ENCODE measurements at regions not wholly inside any gene's neighbourhood (a gene's known extent, or its start where the extent isn't known, plus 50 kb on each side); places are given as distances from the start of the nearest gene placed in this dataset.
"Not testable (repeated sequence)": the region's sequence is repeated elsewhere in the genome, so short reads cannot be mapped to it uniquely, and the experiment has no call there.

DNA sequence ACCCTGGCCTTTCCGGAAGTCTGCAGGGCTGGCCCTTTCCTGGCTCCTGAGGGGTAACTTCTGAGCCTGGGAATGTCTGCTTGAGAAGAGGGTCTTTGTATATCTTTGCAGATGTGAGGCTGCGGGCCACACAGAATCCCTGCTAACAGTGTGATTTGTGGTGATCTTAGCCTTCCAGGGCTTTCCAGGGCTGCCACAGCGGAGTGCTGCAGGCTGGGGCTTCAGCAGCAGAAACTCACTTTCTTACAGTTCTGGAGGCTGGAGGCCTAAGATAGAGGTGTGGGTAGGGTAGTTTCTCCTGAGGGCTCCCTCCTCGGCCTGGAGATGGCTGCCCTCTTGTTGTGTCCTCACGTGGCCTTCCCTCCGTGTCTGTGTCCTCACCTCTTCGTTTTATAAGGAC lies 294.7 kb upstream of the HS6ST1 start:
- DNase-seq (ENCODE audit: low read depth): no peak

DNA sequence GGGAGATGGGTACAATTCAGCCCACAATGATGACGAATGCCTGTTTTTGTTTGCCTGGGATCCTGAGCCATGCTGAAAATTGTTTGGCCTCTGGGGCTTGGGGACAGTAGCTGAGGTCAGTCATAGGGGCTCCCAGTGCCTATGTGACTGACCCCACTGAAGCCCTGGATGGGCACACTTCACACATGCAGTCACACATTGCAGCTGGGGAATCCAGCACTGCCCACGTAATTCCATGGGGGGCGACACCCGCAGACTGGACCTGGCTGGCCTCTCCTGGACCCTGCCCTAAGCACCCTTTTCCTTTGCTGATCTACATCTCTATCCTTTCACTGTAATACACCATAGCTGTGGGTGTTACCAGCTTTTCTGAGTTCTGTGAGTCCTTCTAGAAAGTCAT lies 295.2 kb upstream of the HS6ST1 start:
- in situ Hi-C loops (cut with HindIII; ENCODE audit: low pct_unique_long_range_greater_than_20kb, low sequenced_read_pairs): no loop called here
- no peak for DNase-seq (ENCODE audit: low read depth)

More for the DNA sequence above, 294.7 kb upstream of the HS6ST1 start:
- in situ Hi-C loops (cut with HindIII; ENCODE audit: low pct_unique_long_range_greater_than_20kb, low sequenced_read_pairs): no loop called here

- in situ Hi-C loops (cut with HindIII; ENCODE audit: low pct_unique_long_range_greater_than_20kb, low sequenced_read_pairs); DNase-seq (ENCODE audit: low read depth): not testable (repeated sequence)
Measured at GRCh38 chr2:128614907-128615306, 296.2 kb upstream of the HS6ST1 start.

GRCh38 chr2:128615571-128615970 lies 296.9 kb upstream of the HS6ST1 start:
- in situ Hi-C loops (cut with HindIII; ENCODE audit: low pct_unique_long_range_greater_than_20kb, low sequenced_read_pairs): no loop called here
- DNase-seq (ENCODE audit: low read depth): no peak

DNA sequence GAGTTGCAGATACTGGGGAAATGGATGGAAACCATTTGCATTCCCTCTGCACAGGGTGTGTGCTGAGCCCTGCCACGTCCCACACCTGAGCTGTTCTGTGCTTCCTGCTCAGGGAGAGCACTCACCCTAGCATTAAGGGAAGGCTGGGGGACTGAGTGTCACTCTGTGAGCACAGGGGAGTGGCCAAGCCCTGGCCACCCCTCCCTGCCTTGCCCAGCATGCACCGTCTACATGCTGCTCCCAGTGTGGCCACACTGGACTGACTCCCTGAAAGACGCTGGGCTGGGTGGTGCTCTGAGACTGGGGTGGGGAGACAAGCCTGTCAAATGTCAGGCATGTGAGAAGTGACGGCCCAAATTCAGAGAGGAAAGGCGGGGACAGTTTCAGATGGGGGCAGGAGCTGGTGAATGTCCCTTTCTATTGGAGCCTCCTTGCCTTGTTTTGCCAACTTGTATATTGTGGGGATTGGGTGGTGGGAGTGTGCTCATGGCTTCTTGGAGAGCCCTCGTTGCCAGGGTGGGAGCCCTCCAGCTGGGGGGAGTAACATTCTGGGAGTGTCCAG lies 298.4 kb upstream of the HS6ST1 start:
- in situ Hi-C loops (cut with HindIII; ENCODE audit: low pct_unique_long_range_greater_than_20kb, low sequenced_read_pairs): no loop called here
- no peak for DNase-seq (ENCODE audit: low read depth)

- in situ Hi-C loops (cut with HindIII; ENCODE audit: low pct_unique_long_range_greater_than_20kb, low sequenced_read_pairs): no loop called here
Measured at GRCh38 chr2:128617661-128618060, 299.0 kb upstream of the HS6ST1 start.

GRCh38 chr2:128618642-128619041 lies 300.0 kb upstream of the HS6ST1 start:
- no peak for DNase-seq (ENCODE audit: low read depth)
- in situ Hi-C loops (cut with HindIII; ENCODE audit: low pct_unique_long_range_greater_than_20kb, low sequenced_read_pairs): no loop called here

More at GRCh38 chr2:128617661-128618060, 299.0 kb upstream of the HS6ST1 start:
- DNase-seq (ENCODE audit: low read depth): no peak

- in situ Hi-C loops (cut with HindIII; ENCODE audit: low pct_unique_long_range_greater_than_20kb, low sequenced_read_pairs): no loop called here
- DNase-seq (ENCODE audit: low read depth): no peak
Measured at GRCh38 chr2:128619471-128620325, 301.0 kb upstream of the HS6ST1 start.

DNA sequence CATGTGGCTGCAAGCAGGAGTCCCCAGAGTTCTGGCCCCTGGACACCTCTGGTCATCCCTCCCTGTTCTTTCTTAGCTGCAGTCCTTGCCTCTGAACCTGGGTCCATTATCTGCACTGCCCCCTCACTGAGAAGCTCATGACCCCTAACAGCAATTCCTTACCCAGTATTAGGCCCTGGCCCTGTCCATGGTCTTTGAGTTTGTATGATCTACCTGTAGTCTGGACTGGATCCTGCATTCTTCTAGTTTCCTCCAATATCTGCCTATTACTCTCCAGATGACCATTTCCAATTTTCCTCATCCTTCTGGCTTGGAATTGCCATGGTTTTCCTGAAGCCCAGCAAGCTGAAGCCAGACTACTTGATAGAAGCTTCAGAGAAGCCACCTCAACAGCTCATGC lies 302.4 kb upstream of the HS6ST1 start:
- in situ Hi-C loops (cut with HindIII; ENCODE audit: low pct_unique_long_range_greater_than_20kb, low sequenced_read_pairs): no loop called here
- no peak for DNase-seq (ENCODE audit: low read depth)

DNA sequence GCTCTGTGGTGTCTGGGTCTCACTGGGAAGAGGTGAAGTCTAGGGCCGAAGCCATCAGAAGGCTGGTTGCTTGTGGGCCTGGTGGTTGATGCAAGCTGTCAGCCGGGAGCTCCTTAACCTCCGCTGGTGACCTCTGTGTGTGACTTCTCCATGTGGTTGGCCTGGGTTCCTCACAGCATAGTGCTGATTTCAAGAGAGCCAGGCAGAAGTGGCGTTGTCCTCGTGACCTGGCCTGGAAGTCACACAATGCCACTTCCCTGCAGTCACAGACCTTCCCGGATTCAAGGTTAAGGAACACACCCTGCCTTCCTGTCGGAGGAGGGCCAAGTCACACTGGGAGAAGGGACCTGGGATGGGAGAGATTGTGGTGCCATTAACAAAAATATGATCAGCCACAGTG lies 303.7 kb upstream of the HS6ST1 start:
- in situ Hi-C loops (cut with HindIII; ENCODE audit: low pct_unique_long_range_greater_than_20kb, low sequenced_read_pairs): no loop called here
- no peak for DNase-seq (ENCODE audit: low read depth)

DNA sequence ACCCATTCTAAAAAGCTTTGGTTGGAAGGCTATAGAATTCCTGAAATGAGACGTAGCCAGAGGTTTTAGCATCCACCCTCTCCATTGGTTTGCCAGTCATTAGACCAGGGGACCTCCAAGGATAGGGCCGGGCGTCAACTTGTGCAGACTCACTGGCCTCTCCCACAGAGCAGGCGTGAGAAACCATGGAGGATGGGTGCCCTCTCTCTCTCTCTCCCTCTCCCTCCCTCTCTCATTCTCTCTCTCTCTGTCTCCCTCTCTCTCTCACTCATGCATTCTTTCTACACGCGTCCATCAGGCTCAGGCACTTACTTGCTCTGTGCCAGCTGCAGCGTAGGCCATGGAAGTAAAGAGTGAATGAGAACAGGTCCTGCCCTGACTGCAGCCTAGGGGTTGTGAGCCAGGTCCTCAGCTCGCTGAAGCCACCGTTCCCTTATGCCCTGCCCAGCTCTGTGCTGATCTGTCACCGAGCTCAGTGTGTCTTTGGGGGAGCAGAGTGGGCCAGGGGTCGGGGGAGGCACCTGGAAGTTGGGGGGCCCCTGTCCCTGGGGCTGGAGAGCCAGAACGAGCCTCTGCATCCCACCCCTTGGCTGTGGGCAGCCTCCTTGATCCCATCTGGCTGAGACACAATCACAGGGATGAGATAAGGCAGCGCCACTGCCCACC lies 304.4 kb upstream of the HS6ST1 start:
- in situ Hi-C loops (cut with HindIII; ENCODE audit: low pct_unique_long_range_greater_than_20kb, low sequenced_read_pairs): no loop called here
- no peak for DNase-seq (ENCODE audit: low read depth)

DNA sequence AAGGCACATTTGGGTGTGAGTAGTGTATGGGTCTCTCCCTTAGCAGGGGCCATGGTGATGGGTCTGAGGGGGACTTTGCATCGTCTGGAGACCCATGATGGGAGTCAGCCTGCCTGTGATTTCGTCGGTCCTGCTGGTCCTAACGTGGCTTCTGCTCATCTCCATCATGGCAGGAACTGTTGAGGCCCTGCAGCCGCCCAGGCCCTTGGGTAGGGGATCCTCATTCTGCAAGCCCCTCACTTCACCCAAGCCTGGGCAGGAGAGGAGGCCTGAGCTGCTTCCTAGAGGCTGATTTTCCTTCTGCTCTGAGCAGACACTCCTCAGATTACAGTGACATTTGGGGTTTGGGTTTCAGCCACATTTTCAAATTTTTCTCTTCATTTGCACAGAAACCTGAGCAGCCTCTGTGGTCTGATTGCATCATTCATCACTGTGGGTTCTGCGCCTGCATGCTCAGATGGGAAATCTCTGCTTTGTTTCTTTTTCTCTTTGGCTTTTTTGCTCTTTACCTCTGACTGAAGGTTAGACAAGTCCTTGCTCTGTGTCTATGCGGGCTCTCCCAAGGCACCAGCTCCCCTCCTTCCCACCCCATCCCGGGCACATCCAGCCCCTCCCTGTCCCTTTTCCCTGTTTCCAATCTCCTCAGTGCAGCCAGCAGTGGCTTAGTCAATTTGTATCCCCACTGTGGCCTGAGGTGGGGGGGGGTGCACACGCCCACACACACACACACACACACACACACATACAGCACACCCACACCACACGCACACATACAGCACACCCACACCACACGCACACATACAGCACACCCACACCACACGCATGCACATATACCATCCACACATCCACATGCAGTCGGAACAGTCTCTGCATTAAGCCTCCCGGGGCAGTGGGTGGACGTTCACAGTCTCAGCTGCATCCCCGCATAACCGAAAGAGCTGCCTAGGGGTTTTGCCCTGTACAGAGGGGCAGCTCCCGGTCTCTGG lies 305.4 kb upstream of the HS6ST1 start:
- in situ Hi-C loops (cut with HindIII; ENCODE audit: low pct_unique_long_range_greater_than_20kb, low sequenced_read_pairs): no loop called here
- DNase-seq (ENCODE audit: low read depth): no peak

DNA sequence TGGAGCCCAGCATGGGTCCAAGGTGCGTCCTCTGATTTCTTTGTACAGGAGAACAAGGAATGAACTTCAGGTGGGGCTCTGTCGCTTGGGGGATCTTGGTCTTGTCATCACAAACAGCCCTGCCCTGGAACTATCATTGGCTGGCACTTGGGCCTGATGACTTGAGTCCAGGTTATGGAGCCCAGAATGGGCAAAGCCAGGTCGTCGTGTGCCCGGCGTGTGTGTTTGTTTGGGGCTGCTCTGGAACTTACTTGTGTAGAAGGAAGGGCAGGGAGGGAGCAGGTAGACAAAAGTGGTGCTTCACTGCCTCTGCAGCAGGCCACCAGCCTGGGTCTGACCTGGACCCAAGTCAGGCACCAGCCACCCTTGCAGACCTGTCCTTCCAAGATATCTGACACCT lies 306.3 kb upstream of the HS6ST1 start:
- in situ Hi-C loops (cut with HindIII; ENCODE audit: low pct_unique_long_range_greater_than_20kb, low sequenced_read_pairs): no loop called here
- DNase-seq (ENCODE audit: low read depth): no peak

DNA sequence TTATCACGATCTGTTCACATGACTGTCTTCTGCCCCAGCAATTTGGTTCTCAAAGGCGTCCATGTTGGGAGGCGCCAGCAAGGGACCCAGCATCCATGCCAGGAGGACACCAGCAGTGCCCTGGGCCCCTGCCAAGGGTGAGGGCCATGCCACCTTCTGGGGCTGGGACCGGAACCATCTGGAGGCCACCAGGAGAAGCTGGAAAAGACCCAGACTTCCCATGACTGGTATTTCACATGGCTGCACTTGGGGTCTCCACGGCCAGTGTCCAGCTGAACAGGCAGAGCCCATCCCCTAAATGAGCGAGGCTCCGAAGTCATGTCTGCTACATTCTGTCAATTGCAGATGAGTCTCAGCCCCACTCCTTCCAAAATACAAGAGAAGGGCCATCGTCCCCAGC lies 306.8 kb upstream of the HS6ST1 start:
- no peak for DNase-seq (ENCODE audit: low read depth)
- in situ Hi-C loops (cut with HindIII; ENCODE audit: low pct_unique_long_range_greater_than_20kb, low sequenced_read_pairs): no loop called here

DNA sequence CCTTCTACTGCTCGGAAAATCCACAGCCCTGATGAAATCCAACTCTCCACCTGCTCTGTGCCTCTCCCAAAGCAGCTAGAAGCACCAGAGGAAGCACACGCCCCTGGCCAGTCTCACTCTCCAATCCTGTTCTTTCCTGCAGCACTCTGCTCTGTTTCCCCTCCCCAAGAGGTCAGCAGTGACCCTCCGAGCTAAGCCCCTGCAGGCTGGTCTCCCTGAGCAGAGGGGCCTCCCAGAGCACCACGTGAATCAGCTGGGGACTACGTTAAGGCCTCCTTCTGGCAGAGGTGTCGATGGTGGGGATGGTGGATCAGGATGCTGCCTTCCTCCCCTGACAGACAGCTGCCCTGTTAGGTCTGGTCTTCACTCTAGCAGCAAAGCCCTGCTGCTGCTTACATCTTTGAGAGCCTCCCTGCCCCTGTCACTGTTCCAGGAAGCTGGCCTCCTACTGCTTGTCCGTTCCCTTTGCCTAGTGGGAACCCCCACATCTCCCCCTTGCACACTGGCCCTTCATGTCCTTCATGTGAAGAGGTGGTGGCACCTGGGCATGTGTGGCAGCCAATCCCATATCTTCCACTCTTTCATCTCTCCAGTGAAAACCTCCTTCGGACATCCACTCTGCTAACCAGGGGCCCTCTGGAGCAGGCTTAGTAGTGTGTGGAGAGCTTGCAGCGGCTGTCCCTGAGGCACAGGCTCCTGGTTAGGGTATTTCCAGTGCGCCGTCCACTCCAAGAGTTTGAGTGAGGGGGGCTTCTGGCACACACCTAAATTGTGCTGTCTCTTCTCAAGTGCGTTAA lies 307.5 kb upstream of the HS6ST1 start:
- in situ Hi-C loops (cut with HindIII; ENCODE audit: low pct_unique_long_range_greater_than_20kb, low sequenced_read_pairs): no loop called here
- DNase-seq (ENCODE audit: low read depth): no peak

- no peak for DNase-seq (ENCODE audit: low read depth)
- in situ Hi-C loops (cut with HindIII; ENCODE audit: low pct_unique_long_range_greater_than_20kb, low sequenced_read_pairs): no loop called here
Measured at GRCh38 chr2:128626760-128627511, 308.3 kb upstream of the HS6ST1 start.

GRCh38 chr2:128628206-128628605 lies 309.5 kb upstream of the HS6ST1 start:
- no peak for DNase-seq (ENCODE audit: low read depth)
- in situ Hi-C loops (cut with HindIII; ENCODE audit: low pct_unique_long_range_greater_than_20kb, low sequenced_read_pairs): no loop called here

Measured in Caki2 (cell line).